Tibial nerve (tissue), 3 donors: ENCODE measurements at regions not wholly inside any gene's neighbourhood (a gene's known extent, or its start where the extent isn't known, plus 50 kb on each side); places are given as distances from the start of the nearest gene placed in this dataset.

Source experiments
- CTCF ChIP-seq, 5 experiments: fragments of 200-600 bp in 3 of 5; fragments of 450-650 bp in 2 of 5; sonication (generic) in 3 of 5; IDR thresholded peaks; one replicate each; pipeline ENCODE4 v1.5.1; 2016 to 2019; ENCODE audit warnings: antibody characterized with exemption in 5 of 5, mild to moderate bottlenecking in 3 of 5, moderate library complexity in 2 of 5
- POLR2A ChIP-seq, 2 donors: fragments of 450-650 bp; IDR thresholded peaks; one replicate each; pipeline ENCODE4 v1.6.1; 2017; ENCODE audit warnings: antibody characterized with exemption in 2 of 2, mild to moderate bottlenecking in 2 of 2, moderate library complexity in 2 of 2

DNA sequence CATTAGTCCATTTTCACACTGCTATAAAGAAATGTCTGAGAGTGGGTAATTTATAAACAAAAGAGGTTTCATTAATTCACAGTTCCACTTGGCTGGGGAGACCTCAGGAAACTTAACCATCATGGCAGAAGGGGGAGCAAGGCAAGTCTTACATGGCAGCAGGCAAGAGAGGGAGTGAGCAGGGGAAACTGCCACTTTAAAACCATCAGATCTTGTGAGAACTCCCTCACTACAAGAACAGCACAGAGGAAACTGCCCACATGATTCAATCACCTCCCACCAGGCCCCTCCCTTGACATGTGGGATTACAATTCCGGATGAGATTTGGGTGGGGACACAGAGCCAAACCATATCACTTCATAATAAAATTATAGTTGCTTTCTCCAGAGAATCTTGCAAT, 365.5 kb upstream of the ID2 start:
- TF ChIP-seq POLR2A (IDR thresholded peaks at IDR 0.05) (no peak), CTCF (IDR thresholded peaks at IDR 0.05) (no peak)
